ENCODE measurements at regions not wholly inside any gene's neighbourhood (a gene's known extent, or its start where the extent isn't known, plus 50 kb on each side); places are given as distances from the start of the nearest gene placed in this dataset.

GRCh38 chr2:168380500-168380899 is 75.6 kb upstream of the CERS6 start:
- DNase-seq: no peak

GRCh38 chr2:168392024-168392423 is 64.0 kb upstream of the CERS6 start:
- no peak for DNase-seq

- DNase-seq: no peak
Observed at GRCh38 chr2:168392797-168393196, 63.3 kb upstream of the CERS6 start.

- DNase-seq: no peak
Observed at GRCh38 chr2:168394262-168394661, 61.8 kb upstream of the CERS6 start.

- no peak for DNase-seq
Observed at GRCh38 chr2:168396131-168396530, 59.9 kb upstream of the CERS6 start.

- DNase-seq: no peak
Observed at GRCh38 chr2:168397629-168398028, 58.4 kb upstream of the CERS6 start.

- DNase-seq: no peak
Observed at GRCh38 chr2:168401048-168401556, 55.0 kb upstream of the CERS6 start.

- no peak for DNase-seq
Observed at GRCh38 chr2:168401771-168402170, 54.3 kb upstream of the CERS6 start.

- DNase-seq: no peak
Observed at GRCh38 chr2:168402531-168402930, 53.5 kb upstream of the CERS6 start.

- DNase-seq: no peak
Observed at GRCh38 chr2:168403736-168404135, 52.3 kb upstream of the CERS6 start.

- no peak for DNase-seq
Observed at GRCh38 chr2:168404764-168405163, 51.3 kb upstream of the CERS6 start.
